Stimulated activated CD4-positive, alpha-beta T cell treated with anti-CD3 and anti-CD28 coated beads, Interleukin-2, amount 100 ng/mL, for 48 hours (primary cell): ENCODE measurements at regions not wholly inside any gene's neighbourhood (a gene's known extent, or its start where the extent isn't known, plus 50 kb on each side); places are given as distances from the start of the nearest gene placed in this dataset.
"Not testable (repeated sequence)": the region's sequence is repeated elsewhere in the genome, so short reads cannot be mapped to it uniquely, and the experiment has no call there.

Source experiments
- DNase-seq, 2 donors: peaks; one replicate each; pipeline ENCODE4 v3.0.0-alpha.2; 2020

DNA sequence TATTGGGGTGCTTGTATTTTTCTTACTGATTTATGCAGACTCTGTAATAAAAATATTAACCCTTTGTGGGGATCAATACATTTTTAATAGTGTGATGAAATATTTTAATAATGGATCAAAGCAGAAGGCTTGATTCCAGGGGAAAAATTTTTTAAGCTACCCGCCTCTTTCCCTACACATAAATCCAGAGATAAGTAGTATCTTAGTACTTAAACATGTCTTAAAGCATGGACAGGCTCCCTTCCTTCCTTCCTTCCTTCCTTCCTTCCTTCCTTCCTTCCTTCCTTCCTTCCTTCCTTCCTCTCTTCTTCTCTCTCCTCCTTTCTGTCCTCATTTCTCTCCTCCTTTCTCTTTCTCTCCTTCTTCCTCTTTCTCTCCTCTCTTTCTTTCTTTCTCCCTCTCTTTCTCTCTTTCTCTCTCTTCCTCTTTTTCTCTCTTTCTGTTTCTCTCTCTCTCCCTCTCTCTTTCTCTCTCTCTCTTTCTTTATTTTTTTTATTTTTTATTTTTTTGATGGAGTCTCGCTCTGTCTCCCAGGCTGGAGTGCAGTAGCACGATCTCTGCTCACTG, 78.0 kb upstream of the SPRY4 start:
- DNase-seq: no peak

DNA sequence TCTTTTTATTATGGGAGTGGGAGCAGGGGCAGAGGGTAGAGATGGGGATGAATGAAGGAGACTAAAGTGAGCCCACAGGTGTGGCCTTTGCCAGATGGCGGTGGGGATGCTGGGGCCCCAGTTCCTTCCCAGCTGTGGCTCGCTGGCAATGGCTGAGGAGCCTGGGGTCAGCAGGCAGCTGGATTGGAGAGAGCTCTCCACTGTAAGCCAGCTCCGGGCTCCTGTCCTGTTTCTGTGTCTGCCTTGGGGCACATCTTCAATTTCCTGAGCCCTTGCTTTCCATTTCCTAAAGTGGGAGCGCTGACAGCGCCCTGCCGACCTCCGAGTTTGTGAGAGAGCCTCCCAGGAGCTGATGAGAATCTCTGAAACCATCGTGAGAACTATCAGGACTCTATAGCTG, 75.6 kb upstream of the SPRY4 start:
- DNase-seq: no peak

- DNase-seq: no peak
These were observed 75.1 kb upstream of the SPRY4 start for GRCh38 chr5:142399891-142400290.

- no peak for DNase-seq
These were observed 73.9 kb upstream of the SPRY4 start for GRCh38 chr5:142398730-142399055.

GRCh38 chr5:142398011-142398729, 73.3 kb upstream of the SPRY4 start:
- DNase-seq: not testable (repeated sequence)

GRCh38 chr5:142397178-142397577, 72.4 kb upstream of the SPRY4 start:
- no peak for DNase-seq

- no peak for DNase-seq
These were observed 71.7 kb upstream of the SPRY4 start for GRCh38 chr5:142396436-142397038.

- no peak for DNase-seq
These were observed 70.5 kb upstream of the SPRY4 start for GRCh38 chr5:142395334-142395733.

- DNase-seq: no peak
These were observed 66.4 kb upstream of the SPRY4 start for GRCh38 chr5:142391058-142391845.

DNA sequence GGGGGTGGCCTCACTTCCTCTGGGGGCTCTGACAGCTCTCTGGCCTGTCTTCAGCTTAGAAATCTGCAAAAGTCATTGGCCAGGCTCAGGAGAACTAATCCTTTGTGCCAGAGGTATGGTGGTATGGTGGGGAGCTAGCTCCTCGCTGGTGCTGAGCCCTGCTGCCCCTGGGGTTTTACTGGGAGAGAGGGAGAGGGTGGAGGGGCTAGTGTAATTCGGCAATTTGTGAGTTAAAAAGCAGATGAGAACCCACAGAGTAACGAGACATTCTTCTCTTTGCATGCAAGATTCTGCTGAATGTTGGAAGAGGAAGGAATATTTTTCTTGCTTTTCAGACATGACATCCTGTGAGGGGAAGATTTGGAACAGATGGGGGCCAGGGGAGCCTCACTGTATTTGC, 65.5 kb upstream of the SPRY4 start:
- DNase-seq: no peak

DNA sequence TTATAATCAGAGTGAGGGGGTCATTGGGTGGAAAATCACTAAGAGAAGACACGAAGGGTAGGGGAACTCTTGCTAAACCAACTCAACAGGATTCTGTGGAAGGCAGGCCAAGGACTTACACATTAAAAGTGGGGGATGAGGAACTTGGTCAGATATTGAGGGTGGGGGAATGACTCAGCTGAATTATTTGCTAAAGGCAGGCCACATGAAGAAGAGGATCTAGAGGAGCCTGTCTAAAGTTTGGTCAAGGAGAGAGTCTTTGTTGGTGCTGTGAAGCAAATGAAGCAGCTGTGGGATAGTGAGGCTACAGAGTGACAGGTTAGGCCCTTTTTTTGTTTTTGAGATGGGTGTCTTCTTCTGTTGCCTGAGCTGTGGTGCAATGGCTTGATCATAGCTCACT, 63.9 kb upstream of the SPRY4 start:
- no peak for DNase-seq

- no peak for DNase-seq
These were observed 62.3 kb upstream of the SPRY4 start for GRCh38 chr5:142387024-142387682.

- no peak for DNase-seq
These were observed 61.6 kb upstream of the SPRY4 start for GRCh38 chr5:142386137-142387023.

DNA sequence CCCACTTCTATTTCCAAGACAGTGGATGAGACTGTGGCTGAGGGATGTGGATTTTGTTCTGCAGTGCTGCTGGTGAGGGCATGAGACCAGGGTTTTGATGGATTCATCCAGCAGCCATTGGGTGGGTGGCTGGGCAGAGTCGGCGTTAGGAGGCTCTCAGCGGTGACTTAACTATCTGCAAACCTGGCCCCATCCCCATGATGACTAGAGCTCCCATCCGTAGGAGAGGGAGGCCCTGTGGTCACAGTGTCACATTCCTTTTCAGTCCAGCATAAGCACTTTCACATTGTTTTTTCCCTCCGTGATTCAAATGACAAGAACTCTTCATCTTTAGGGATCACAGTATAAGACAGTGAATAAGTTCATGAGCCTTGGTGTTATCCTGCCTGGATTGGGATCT, 60.4 kb upstream of the SPRY4 start:
- no peak for DNase-seq

DNA sequence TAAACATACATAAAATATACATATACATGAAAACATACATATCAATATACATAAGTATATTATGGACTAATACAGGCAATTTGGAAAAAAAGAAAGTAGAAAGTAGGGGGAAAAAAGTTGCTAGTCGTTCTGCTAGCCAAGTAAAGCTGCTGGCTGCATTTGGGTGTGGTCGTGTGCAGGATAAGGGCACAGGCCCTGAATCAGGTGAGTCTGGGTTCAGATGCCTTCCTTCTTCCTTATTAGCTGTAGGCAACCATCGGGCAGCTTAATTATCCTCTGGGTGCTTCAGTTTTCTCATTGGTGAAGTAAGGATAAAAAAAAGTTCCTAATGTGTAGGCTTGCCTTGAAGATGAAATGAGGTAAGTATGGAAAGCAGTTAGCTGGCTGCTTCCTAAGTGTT, 59.2 kb upstream of the SPRY4 start:
- no peak for DNase-seq

- no peak for DNase-seq
These were observed 57.4 kb upstream of the SPRY4 start for GRCh38 chr5:142382186-142382585.

DNA sequence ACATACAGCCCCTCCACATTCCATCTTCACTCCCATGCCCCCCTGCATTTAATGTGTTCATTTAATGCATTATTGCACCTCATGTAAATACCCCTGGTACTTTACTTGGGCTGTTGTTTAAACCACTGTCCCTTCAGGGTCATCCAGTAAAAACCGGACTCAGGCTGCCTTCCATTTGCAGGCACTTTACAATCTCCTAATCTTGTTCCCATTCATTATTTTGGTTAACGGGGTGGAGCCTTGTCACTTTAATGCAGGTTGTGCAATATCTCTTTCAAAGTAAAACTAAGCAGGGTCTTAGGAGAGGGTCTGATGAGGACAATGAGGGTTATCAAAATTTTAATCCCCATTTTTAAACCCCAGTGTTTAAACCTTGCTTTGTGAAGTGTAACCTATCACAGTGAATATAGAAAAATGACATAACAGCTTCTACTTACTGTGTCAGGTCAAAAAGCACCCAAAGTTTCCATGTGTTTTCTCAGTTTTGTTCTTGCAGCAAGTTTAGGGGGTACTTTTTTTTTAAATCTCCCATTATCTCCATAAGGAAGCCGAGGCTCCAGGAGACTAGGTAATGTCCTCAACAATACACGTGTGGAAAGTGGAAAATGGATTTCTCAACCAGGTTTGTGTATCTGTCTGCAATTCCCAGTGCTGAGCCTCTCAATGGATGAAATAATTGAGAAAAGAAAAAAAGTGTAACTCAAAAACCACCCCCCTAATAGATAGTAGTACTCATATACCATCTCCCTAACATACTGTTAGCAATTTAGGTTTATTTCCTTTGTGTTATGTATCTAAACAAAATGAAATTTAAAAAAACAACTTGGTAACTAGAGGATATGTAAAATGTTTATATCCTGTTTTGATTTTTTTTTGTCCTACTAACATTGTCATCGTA, 54.2 kb upstream of the SPRY4 start:
- DNase-seq: no peak

GRCh38 chr5:142375944-142376411, 51.2 kb upstream of the SPRY4 start:
- DNase-seq: no peak
